Kidney (tissue), 13 donors: ENCODE measurements at regions not wholly inside any gene's neighbourhood (a gene's known extent, or its start where the extent isn't known, plus 50 kb on each side); places are given as distances from the start of the nearest gene placed in this dataset.

Source experiments
- DNase-seq, 5 donors: peaks; one replicate each; pipeline ENCODE4 v3.0.0-alpha.2; 2013 to 2020
- FAIRE-seq: peaks from 2 replicates; lab custom pipeline; 2012; peaks lifted over from hg19 to GRCh38; lab: Jason Lieb, UNC
- H3K27ac ChIP-seq, 2 donors: one replicate each; pipeline ENCODE4 v1.7.0; 2013; ENCODE audit warnings: low read depth in 2 of 2, low read length in 2 of 2, inconsistent platforms in 1 of 2
- H3K27me3 ChIP-seq: one replicate; pipeline ENCODE4 v1.7.1; 2013; ENCODE audit warnings: low read length, inconsistent platforms; ENCODE audit not compliant: control insufficient read depth, insufficient read depth
- H3K36me3 ChIP-seq, 3 donors: one replicate each; pipeline versions ENCODE4 v1.7.0 to v1.7.1; 2013; ENCODE audit warnings: low read length in 3 of 3, control low read depth in 1 of 3, inconsistent platforms in 1 of 3; ENCODE audit not compliant: insufficient read depth in 3 of 3, control insufficient read depth in 2 of 3
- H3K4me1 ChIP-seq, 3 donors: one replicate each; pipeline versions ENCODE4 v1.7.0 to v1.7.1; 2013; ENCODE audit warnings: low read length in 3 of 3, inconsistent platforms in 1 of 3, low read depth in 1 of 3; ENCODE audit not compliant: control insufficient read depth in 2 of 3, insufficient read depth in 2 of 3
- H3K4me3 ChIP-seq, 3 donors: one replicate each; pipeline versions ENCODE4 v1.7.0 to v1.8.1; 2013; ENCODE audit warnings: low read length in 3 of 3, control low read depth in 1 of 3, inconsistent platforms in 1 of 3
- H3K9ac ChIP-seq, 3 donors: one replicate each; pipeline versions ENCODE4 v1.7.0 to v1.7.1; 2013; ENCODE audit warnings: low read length in 3 of 3, control low read depth in 1 of 3, inconsistent platforms in 1 of 3
- H3K9me3 ChIP-seq, 3 donors: one replicate each; pipeline versions ENCODE4 v1.7.0 to v1.7.1; 2013; ENCODE audit warnings: low read length in 3 of 3, control low read depth in 1 of 3, inconsistent platforms in 1 of 3; ENCODE audit not compliant: control insufficient read depth in 2 of 3, insufficient read depth in 1 of 3
- CTCF ChIP-seq: IDR thresholded peaks from 3 replicates; pipeline ENCODE4 v1.5.1; 2012; ENCODE audit warnings: mild to moderate bottlenecking, moderate library complexity, borderline replicate concordance; ENCODE audit not compliant: insufficient read depth; ENCODE audit errors: extremely low read depth
- intact Hi-C: fragments of 100-400 bp; cut with DNase I; formaldehyde crosslinking; loops from one replicate; pipeline ENCODE4 v1.11.1; 2022
- donor health status: control.
- donor health status: control.
- donor health status: control.
- donor health status: control.
- donor health status: control.
- donor health status: DM: yes; HTN: yes; CAD: no.
- donor health status: Normal renal cell carcinoma (clear cell type).

GRCh38 chr12:131592972-131593371 lies 117.9 kb upstream of the SFSWAP start:
- FAIRE-seq = no peak
- intact Hi-C loops = no loop called here
- no peak overlapping the region for H3K4me3 ChIP-seq
- H3K27me3 ChIP-seq = no peaks in the 10 kb centered on the region
- DNase-seq = peak in 2 of 5 donors; percentile 15 to 34
- H3K9ac ChIP-seq = no peak overlapping the region
- TF ChIP-seq CTCF = no peak
- H3K9me3 ChIP-seq = no peaks in the 10 kb centered on the region
- no peaks in the 10 kb centered on the region for H3K36me3 ChIP-seq
- H3K27ac ChIP-seq = no peak overlapping the region
- H3K4me1 ChIP-seq = no peaks in the 10 kb centered on the region

GRCh38 chr12:131593406-131593805 lies 117.5 kb upstream of the SFSWAP start:
- H3K27ac ChIP-seq = no peak overlapping the region
- no peaks in the 10 kb centered on the region for H3K4me1 ChIP-seq
- no peak for TF ChIP-seq CTCF
- H3K27me3 ChIP-seq = no peaks in the 10 kb centered on the region
- no peak overlapping the region for H3K9ac ChIP-seq
- H3K9me3 ChIP-seq = no peaks in the 10 kb centered on the region
- no peak for FAIRE-seq
- no peak overlapping the region for H3K4me3 ChIP-seq
- intact Hi-C loops = no loop called here
- DNase-seq = no peak
- no peaks in the 10 kb centered on the region for H3K36me3 ChIP-seq

GRCh38 chr12:131596115-131596514 lies 114.8 kb upstream of the SFSWAP start:
- no peak for FAIRE-seq
- TF ChIP-seq CTCF = no peak
- Histone ChIP-seq H3K36me3 (no peaks in the 10 kb centered on the region), H3K27ac (no peak overlapping the region), H3K27me3 (no peaks in the 10 kb centered on the region), H3K4me3 (no peak overlapping the region), H3K4me1 (no peaks in the 10 kb centered on the region), H3K9me3 (no peaks in the 10 kb centered on the region), H3K9ac (no peak overlapping the region)
- DNase-seq = no peak
- intact Hi-C loops = no loop called here

- no peaks in the 10 kb centered on the region for H3K36me3 ChIP-seq
- DNase-seq (no peak), FAIRE-seq (no peak)
- no peak overlapping the region for H3K27ac ChIP-seq
- TF ChIP-seq CTCF = no peak
- H3K27me3 ChIP-seq = no peaks in the 10 kb centered on the region
- no peaks in the 10 kb centered on the region for H3K9me3 ChIP-seq
- intact Hi-C loops = no loop called here
- no peaks in the 10 kb centered on the region for H3K4me1 ChIP-seq
- no peak overlapping the region for H3K9ac ChIP-seq
- no peak overlapping the region for H3K4me3 ChIP-seq
These were observed 113.6 kb upstream of the SFSWAP start for GRCh38 chr12:131597333-131597732.
